ENCODE measurements at regions not wholly inside any gene's neighbourhood (a gene's known extent, or its start where the extent isn't known, plus 50 kb on each side); places are given as distances from the start of the nearest gene placed in this dataset.
A peak's percentile ranks its signal among the peaks of the same experiment; 100 is the strongest.

- no peak for TF ChIP-seq CTCF (IDR thresholded peaks at IDR 0.05; ENCODE audit: low read depth, low read length)
- no peak for DNase-seq (ENCODE audit: low read depth in 2 of 2)
These were observed 645.6 kb upstream of the LUZP2 start for GRCh38 chr11:23851216-23851615.

GRCh38 chr11:23856654-23857053 is 640.2 kb upstream of the LUZP2 start:
- no peak overlapping the region for H3K4me3 ChIP-seq (replicated peaks in 1 of 2; ENCODE audit: low read depth in 2 of 2, low read length in 2 of 2)
- peak; percentile 78 to 83 for DNase-seq (ENCODE audit: low read depth in 2 of 2)
- TF ChIP-seq CTCF (IDR thresholded peaks at IDR 0.05; ENCODE audit: low read depth, low read length): no peak

More at GRCh38 chr11:23851216-23851615, 645.6 kb upstream of the LUZP2 start:
- H3K4me3 ChIP-seq (replicated peaks in 1 of 2; ENCODE audit: low read depth in 2 of 2, low read length in 2 of 2): no peak overlapping the region

GRCh38 chr11:23859087-23859486 is 637.8 kb upstream of the LUZP2 start:
- H3K4me3 ChIP-seq (replicated peaks in 1 of 2; ENCODE audit: low read depth in 2 of 2, low read length in 2 of 2): no peak overlapping the region
- no peak for TF ChIP-seq CTCF (IDR thresholded peaks at IDR 0.05; ENCODE audit: low read depth, low read length)
- no peak for DNase-seq (ENCODE audit: low read depth in 2 of 2)

GRCh38 chr11:23861615-23862014 is 635.2 kb upstream of the LUZP2 start:
- H3K4me3 ChIP-seq (replicated peaks in 1 of 2; ENCODE audit: low read depth in 2 of 2, low read length in 2 of 2): no peak overlapping the region
- no peak for DNase-seq (ENCODE audit: low read depth in 2 of 2)
- no peak for TF ChIP-seq CTCF (IDR thresholded peaks at IDR 0.05; ENCODE audit: low read depth, low read length)

GRCh38 chr11:23865341-23865975 is 631.4 kb upstream of the LUZP2 start:
- no peak overlapping the region for H3K4me3 ChIP-seq (replicated peaks in 1 of 2; ENCODE audit: low read depth in 2 of 2, low read length in 2 of 2)
- no peak for TF ChIP-seq CTCF (IDR thresholded peaks at IDR 0.05; ENCODE audit: low read depth, low read length)
- no peak for DNase-seq (ENCODE audit: low read depth in 2 of 2)

- TF ChIP-seq CTCF (IDR thresholded peaks at IDR 0.05; ENCODE audit: low read depth, low read length): no peak
- peak in 1 of 2 donors; percentile 24 for DNase-seq (ENCODE audit: low read depth in 2 of 2)
- no peak overlapping the region for H3K4me3 ChIP-seq (replicated peaks in 1 of 2; ENCODE audit: low read depth in 2 of 2, low read length in 2 of 2)
These were observed 630.2 kb upstream of the LUZP2 start for GRCh38 chr11:23866641-23867040.

GRCh38 chr11:23869671-23870070 is 627.2 kb upstream of the LUZP2 start:
- no peak for DNase-seq (ENCODE audit: low read depth in 2 of 2)
- no peak for TF ChIP-seq CTCF (IDR thresholded peaks at IDR 0.05; ENCODE audit: low read depth, low read length)
- H3K4me3 ChIP-seq (replicated peaks in 1 of 2; ENCODE audit: low read depth in 2 of 2, low read length in 2 of 2): no peak overlapping the region

All from cardiac fibroblast (primary cell).